Parathyroid adenoma (tissue), 2 donors: ENCODE measurements at regions not wholly inside any gene's neighbourhood (a gene's known extent, or its start where the extent isn't known, plus 50 kb on each side); places are given as distances from the start of the nearest gene placed in this dataset.

Experiments used
- H2AFZ ChIP-seq: fragments of 300-600 bp; sonication (generic); one replicate; pipeline ENCODE4 v1.7.0; 2017; ENCODE audit warnings: antibody characterized with exemption, mild to moderate bottlenecking
- H3K27ac ChIP-seq: fragments of 300-600 bp; sonication (generic); one replicate; pipeline ENCODE4 v1.7.0; 2017
- H3K27me3 ChIP-seq: fragments of 300-600 bp; sonication (generic); one replicate; pipeline ENCODE4 v1.7.0; 2017; ENCODE audit warnings: low read length; ENCODE audit not compliant: control insufficient read depth, insufficient read depth
- H3K36me3 ChIP-seq: fragments of 300-600 bp; sonication (generic); one replicate; pipeline ENCODE4 v1.7.0; 2017; ENCODE audit warnings: low read length; ENCODE audit not compliant: control insufficient read depth, insufficient read depth
- H3K4me1 ChIP-seq: fragments of 300-600 bp; sonication (generic); one replicate; pipeline ENCODE4 v1.7.0; 2017; ENCODE audit warnings: control low read depth
- H3K4me2 ChIP-seq: fragments of 300-600 bp; sonication (generic); one replicate; pipeline ENCODE4 v1.7.0; 2017; ENCODE audit warnings: low read length
- H3K4me3 ChIP-seq: fragments of 300-600 bp; sonication (generic); one replicate; pipeline ENCODE4 v1.7.0; 2017; ENCODE audit warnings: low read depth, low read length
- H3K79me2 ChIP-seq: fragments of 300-600 bp; sonication (generic); one replicate; pipeline ENCODE4 v1.7.0; 2017; ENCODE audit warnings: control low read depth
- H3K9ac ChIP-seq: fragments of 300-600 bp; sonication (generic); one replicate; pipeline ENCODE4 v1.7.0; 2017; ENCODE audit warnings: mild to moderate bottlenecking
- H3K9me3 ChIP-seq: fragments of 300-600 bp; sonication (generic); one replicate; pipeline ENCODE4 v1.7.0; 2017; ENCODE audit warnings: low read length; ENCODE audit not compliant: control insufficient read depth
- CTCF ChIP-seq: fragments of 300-600 bp; sonication (generic); IDR thresholded peaks from one replicate; pipeline ENCODE4 v1.7.0; 2017; ENCODE audit warnings: antibody characterized with exemption, mild to moderate bottlenecking
- donor health status: primary hyperparathyroidism.

GRCh38 chr9:115533511-115533910, 415.6 kb upstream of the TNC start:
- Histone ChIP-seq H3K4me2 (no peak overlapping the region), H3K4me1 (no peaks in the 10 kb centered on the region), H3K79me2 (no peaks in the 10 kb centered on the region), H2AFZ (no peak overlapping the region), H3K4me3 (no peak overlapping the region), H3K9ac (no peak overlapping the region), H3K27ac (no peak overlapping the region), H3K27me3 (no peaks in the 10 kb centered on the region), H3K9me3 (no peaks in the 10 kb centered on the region), H3K36me3 (no peaks in the 10 kb centered on the region)
- TF ChIP-seq CTCF = no peak

DNA sequence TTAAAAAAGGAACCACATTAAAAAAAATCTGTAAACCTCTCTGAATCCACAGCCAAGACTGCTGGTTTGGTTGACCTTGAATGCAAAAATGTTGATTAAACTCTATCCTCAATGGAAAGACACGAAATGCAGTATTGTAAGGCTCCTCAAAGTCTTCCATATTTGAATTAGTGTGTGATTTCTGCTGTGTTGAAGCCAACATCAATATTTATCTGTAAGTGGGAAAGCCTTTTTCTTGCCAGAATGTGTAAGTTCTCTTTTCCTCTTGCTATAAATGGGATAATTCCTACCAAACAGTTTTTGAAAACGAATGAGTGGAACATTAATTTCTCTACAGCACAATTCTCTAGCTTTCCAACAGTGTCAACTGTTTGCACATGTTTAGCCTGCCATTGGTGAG, 422.1 kb upstream of the TNC start:
- TF ChIP-seq CTCF = no peak
- Histone ChIP-seq H2AFZ (no peak overlapping the region), H3K4me1 (no peaks in the 10 kb centered on the region), H3K36me3 (no peaks in the 10 kb centered on the region), H3K27me3 (no peaks in the 10 kb centered on the region), H3K9me3 (no peaks in the 10 kb centered on the region), H3K27ac (no peak overlapping the region), H3K79me2 (no peaks in the 10 kb centered on the region), H3K9ac (no peak overlapping the region), H3K4me3 (no peak overlapping the region), H3K4me2 (no peak overlapping the region)

DNA sequence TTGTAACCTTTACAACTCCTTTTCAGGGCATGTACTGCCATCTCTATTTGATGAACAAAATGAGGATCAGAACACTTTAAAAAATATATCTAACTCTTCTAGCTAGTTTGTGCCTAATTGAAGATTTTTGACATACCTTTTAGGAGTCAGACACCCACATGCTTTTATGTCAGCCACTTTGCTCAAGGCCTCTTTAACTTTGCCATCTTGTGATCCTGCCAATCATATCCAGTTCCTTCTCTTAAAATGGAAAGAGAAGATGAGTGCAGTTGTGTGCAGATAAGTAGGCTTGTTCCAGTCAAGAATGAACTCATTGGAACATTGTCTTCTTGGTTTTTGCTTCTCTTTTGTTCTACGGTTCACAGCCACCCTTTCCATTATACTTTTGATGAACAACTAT, 425.6 kb upstream of the TNC start:
- Histone ChIP-seq H3K9ac (no peak overlapping the region), H3K27me3 (no peaks in the 10 kb centered on the region), H3K9me3 (no peaks in the 10 kb centered on the region), H3K4me1 (no peaks in the 10 kb centered on the region), H3K27ac (no peak overlapping the region), H2AFZ (no peak overlapping the region), H3K36me3 (no peaks in the 10 kb centered on the region), H3K4me2 (no peak overlapping the region), H3K79me2 (no peaks in the 10 kb centered on the region), H3K4me3 (no peak overlapping the region)
- no peak for TF ChIP-seq CTCF

- H3K4me3 ChIP-seq = no peak overlapping the region
These were observed 430.8 kb upstream of the TNC start for GRCh38 chr9:115548609-115549260.

More at GRCh38 chr9:115548609-115549260, 430.8 kb upstream of the TNC start:
- Histone ChIP-seq H3K27me3 (no peaks in the 10 kb centered on the region), H3K79me2 (no peaks in the 10 kb centered on the region), H3K4me1 (no peaks in the 10 kb centered on the region), H3K9ac (no peak overlapping the region), H3K9me3 (no peaks in the 10 kb centered on the region), H3K27ac (no peak overlapping the region), H2AFZ (no peak overlapping the region), H3K4me2 (no peak overlapping the region), H3K36me3 (no peaks in the 10 kb centered on the region)
- TF ChIP-seq CTCF = no peak
